ENCODE measurements at regions not wholly inside any gene's neighbourhood (a gene's known extent, or its start where the extent isn't known, plus 50 kb on each side); places are given as distances from the start of the nearest gene placed in this dataset.
A peak's percentile ranks its signal among the peaks of the same experiment; 100 is the strongest.

DNA sequence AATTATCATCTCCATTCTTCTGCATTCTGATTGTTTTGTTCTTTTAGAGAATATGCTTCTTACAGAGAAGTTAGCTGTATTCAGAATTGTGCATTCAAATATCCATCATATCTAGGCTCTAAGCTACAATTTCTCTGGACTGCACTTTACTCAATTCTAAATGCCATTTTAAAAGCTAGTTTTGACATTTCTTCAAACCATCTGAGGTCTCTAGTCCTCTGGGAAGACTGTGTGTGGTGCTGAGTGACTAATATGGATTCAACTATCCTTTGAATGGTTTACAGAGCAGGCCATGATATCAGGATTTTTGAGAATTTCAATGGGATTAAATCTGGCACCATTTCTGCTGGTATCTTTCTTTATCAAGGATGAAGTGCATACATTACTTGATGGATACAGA is 285.7 kb downstream of the BTBD3 start:
- TF ChIP-seq, protein P1, sequence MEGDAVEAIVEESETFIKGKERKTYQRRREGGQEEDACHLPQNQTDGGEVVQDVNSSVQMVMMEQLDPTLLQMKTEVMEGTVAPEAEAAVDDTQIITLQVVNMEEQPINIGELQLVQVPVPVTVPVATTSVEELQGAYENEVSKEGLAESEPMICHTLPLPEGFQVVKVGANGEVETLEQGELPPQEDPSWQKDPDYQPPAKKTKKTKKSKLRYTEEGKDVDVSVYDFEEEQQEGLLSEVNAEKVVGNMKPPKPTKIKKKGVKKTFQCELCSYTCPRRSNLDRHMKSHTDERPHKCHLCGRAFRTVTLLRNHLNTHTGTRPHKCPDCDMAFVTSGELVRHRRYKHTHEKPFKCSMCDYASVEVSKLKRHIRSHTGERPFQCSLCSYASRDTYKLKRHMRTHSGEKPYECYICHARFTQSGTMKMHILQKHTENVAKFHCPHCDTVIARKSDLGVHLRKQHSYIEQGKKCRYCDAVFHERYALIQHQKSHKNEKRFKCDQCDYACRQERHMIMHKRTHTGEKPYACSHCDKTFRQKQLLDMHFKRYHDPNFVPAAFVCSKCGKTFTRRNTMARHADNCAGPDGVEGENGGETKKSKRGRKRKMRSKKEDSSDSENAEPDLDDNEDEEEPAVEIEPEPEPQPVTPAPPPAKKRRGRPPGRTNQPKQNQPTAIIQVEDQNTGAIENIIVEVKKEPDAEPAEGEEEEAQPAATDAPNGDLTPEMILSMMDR (IDR thresholded peaks at IDR 0.05; ENCODE audit: low read depth, low read length) = no peak
- no peak overlapping the region for H3K4me3 ChIP-seq (ENCODE audit: low read depth, low read length)

GRCh38 chr20:12203981-12204380 is 286.3 kb downstream of the BTBD3 start:
- no peak overlapping the region for H3K4me3 ChIP-seq (ENCODE audit: low read depth, low read length)
- TF ChIP-seq, protein P1 (IDR thresholded peaks at IDR 0.05; ENCODE audit: low read depth, low read length) = no peak

- TF ChIP-seq, protein P1 (IDR thresholded peaks at IDR 0.05; ENCODE audit: low read depth, low read length) = peak; percentile 89
Measured at GRCh38 chr20:12207875-12208274, 290.2 kb downstream of the BTBD3 start.

DNA sequence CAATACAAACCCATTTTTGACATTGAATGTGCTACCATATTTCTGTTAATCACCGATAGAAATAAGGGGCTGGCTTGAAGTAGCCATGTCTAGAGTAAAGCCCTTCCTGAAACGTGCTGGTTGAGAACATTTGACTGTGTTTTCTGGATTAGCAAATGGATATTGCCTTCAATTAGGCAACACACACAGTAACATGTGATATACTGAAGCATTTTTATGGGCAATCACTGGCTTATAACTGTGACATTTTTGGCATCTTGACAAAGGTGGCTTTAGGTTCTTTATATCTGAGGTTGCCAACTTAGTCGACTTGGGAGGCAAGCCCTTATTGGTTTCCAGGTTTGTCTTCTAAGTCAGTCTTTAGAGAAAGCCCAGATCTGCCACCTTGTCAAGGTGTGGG is 292.9 kb downstream of the BTBD3 start:
- no peak overlapping the region for H3K4me3 ChIP-seq (ENCODE audit: low read depth, low read length)
- TF ChIP-seq, protein P1 (IDR thresholded peaks at IDR 0.05; ENCODE audit: low read depth, low read length) = no peak

More at GRCh38 chr20:12207875-12208274, 290.2 kb downstream of the BTBD3 start:
- H3K4me3 ChIP-seq (ENCODE audit: low read depth, low read length) = no peak overlapping the region

- TF ChIP-seq, protein P1 (IDR thresholded peaks at IDR 0.05; ENCODE audit: low read depth, low read length) = no peak
- H3K4me3 ChIP-seq (ENCODE audit: low read depth, low read length) = no peak overlapping the region
Measured at GRCh38 chr20:12211361-12211760, 293.7 kb downstream of the BTBD3 start.

- no peak overlapping the region for H3K4me3 ChIP-seq (ENCODE audit: low read depth, low read length)
- TF ChIP-seq, protein P1 (IDR thresholded peaks at IDR 0.05; ENCODE audit: low read depth, low read length) = no peak
Measured at GRCh38 chr20:12217382-12217781, 299.7 kb downstream of the BTBD3 start.

DNA sequence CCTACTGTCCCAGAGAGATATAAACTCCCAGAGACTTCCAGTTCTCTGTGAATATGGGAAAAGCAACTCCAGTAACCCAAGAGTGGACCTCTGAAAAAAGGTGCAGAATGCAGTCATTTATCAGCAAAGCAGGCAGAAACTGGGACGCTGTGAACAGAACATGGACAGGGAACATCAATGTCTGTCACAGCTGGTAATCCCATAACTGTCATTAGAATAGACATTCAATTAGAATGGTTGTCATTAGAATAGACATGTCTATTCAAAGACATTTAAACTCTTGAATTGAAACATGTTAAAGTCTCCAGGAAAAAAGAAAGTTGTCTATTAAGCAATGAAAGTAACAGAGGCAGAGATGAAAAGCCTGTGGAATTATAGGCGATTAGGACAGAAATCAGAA is 302.1 kb downstream of the BTBD3 start:
- H3K4me3 ChIP-seq (ENCODE audit: low read depth, low read length) = no peak overlapping the region
- TF ChIP-seq, protein P1 (IDR thresholded peaks at IDR 0.05; ENCODE audit: low read depth, low read length) = no peak
